Activated naive CD8-positive, alpha-beta T cell treated with anti-CD3 and anti-CD28 coated beads, Interleukin-2, amount 50 U/mL, for 24 hours (primary cell): ENCODE measurements at regions not wholly inside any gene's neighbourhood (a gene's known extent, or its start where the extent isn't known, plus 50 kb on each side); places are given as distances from the start of the nearest gene placed in this dataset.

Experiments used
- ATAC-seq: fragments of 150-1000 bp; cut with Tn5 transposase; one replicate; pipeline ENCODE4 v1.10.0; 2021
- DNase-seq: peaks from one replicate; pipeline ENCODE4 v3.0.0; 2021
- H3K27ac Mint-ChIP-seq: one replicate; pipeline ENCODE4 v1.8.0; 2021; ENCODE audit warnings: mild to moderate bottlenecking, mixed read lengths
- H3K27me3 Mint-ChIP-seq: one replicate; pipeline ENCODE4 v1.8.0; 2021; ENCODE audit warnings: mixed read lengths
- H3K36me3 Mint-ChIP-seq: one replicate; pipeline ENCODE4 v1.8.0; 2021; ENCODE audit warnings: low read depth, mixed read lengths
- H3K4me1 Mint-ChIP-seq: one replicate; pipeline ENCODE4 v1.8.0; 2021; ENCODE audit warnings: mixed read lengths
- H3K4me3 Mint-ChIP-seq: one replicate; pipeline ENCODE4 v1.8.0; 2021; ENCODE audit warnings: mild to moderate bottlenecking, moderate library complexity, mixed read lengths
- H3K9me3 Mint-ChIP-seq: one replicate; pipeline ENCODE4 v1.8.0; 2021; ENCODE audit warnings: mixed read lengths

DNA sequence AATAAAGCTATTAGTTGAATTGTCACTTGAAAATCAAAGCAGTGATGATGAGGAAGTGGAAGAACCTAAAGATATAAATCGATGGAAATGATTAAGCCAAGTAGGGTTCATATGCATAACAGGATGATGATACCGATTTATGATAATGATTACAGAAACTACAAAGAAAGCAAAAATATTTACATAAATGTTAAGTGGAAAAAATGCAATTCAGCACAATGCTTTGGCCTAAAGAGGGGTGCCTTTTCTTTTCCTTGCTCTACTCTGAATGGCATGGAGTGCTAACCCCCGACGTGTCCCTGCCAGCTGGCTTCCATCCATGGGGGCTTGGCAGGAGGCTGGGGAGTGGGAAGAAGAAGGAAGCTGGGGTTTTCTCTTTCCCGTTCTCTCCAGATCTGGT lies 240.3 kb downstream of the GATA3 start:
- Mint-ChIP-seq H3K4me1 (no peaks in the 10 kb centered on the region), H3K36me3 (no peaks in the 10 kb centered on the region), H3K9me3 (no peaks in the 10 kb centered on the region), H3K27ac (no peak overlapping the region), H3K27me3 (peaks cover 5% of the 10 kb centered on the region), H3K4me3 (no peak overlapping the region)
- DNase-seq: no peak
- ATAC-seq: no peak

DNA sequence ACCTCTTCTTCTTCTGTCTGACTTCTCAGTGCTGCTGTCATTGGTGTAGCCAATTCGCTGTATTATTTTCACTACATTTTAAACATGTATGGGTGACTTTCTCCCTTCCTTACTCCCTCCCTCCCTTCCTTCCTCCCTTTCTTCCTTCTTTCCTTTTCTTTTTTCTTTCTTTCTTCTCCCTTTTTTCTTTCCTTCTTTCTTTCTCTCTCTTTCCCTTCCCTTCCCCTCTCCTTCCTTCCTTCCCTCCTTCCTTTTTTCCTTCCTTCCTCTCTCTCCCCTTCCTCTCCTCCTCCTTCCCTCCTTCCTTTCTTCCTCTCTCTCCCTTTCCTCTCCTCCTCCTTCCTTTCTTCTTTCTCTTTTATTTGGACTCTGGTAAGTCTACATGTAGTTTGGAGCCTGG lies 240.8 kb downstream of the GATA3 start:
- H3K27me3 Mint-ChIP-seq: peaks cover 5% of the 10 kb centered on the region
- H3K9me3 Mint-ChIP-seq: no peaks in the 10 kb centered on the region

DNA sequence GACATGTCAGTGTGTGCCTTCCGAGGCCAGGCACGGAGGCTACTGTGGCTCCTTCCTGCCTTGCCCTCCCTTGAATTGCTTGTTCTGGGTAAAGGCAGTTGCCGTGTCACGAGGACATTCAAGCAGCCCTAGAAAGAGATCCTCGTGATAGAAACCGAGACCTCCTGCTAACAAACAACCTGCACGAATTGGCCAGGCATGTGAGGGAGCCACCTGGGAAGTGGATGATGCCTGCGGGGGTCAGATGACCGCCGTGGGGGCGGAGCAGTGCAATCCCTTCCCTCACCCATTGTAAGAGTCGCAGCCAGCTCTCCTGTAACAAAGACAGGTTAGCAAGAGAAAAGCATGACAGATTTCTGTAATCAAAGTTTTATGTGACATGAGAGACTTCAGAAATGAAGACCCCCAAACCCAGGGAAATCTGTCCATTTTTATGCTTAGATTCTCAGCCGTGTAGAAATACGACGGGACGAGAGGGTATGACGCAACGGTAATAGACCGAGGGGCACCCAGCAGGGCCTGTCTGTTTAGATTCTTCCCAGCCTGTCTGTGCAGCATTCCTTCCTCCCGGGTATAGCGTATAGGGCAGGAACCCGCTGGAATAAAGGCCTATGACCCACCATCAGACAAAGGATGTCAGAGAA lies 241.7 kb downstream of the GATA3 start:
- ATAC-seq (no peak), DNase-seq (no peak)
- no peak overlapping the region for H3K4me3 Mint-ChIP-seq
- H3K9me3 Mint-ChIP-seq: no peaks in the 10 kb centered on the region
- peaks cover 5% of the 10 kb centered on the region for H3K27me3 Mint-ChIP-seq
- no peak overlapping the region for H3K27ac Mint-ChIP-seq
- H3K4me1 Mint-ChIP-seq: no peaks in the 10 kb centered on the region
- H3K36me3 Mint-ChIP-seq: no peaks in the 10 kb centered on the region

More for the DNA sequence above, 240.8 kb downstream of the GATA3 start:
- Mint-ChIP-seq H3K36me3 (no peaks in the 10 kb centered on the region), H3K4me3 (no peak overlapping the region), H3K4me1 (no peaks in the 10 kb centered on the region), H3K27ac (no peak overlapping the region)
- ATAC-seq: no peak
- DNase-seq: no peak

DNA sequence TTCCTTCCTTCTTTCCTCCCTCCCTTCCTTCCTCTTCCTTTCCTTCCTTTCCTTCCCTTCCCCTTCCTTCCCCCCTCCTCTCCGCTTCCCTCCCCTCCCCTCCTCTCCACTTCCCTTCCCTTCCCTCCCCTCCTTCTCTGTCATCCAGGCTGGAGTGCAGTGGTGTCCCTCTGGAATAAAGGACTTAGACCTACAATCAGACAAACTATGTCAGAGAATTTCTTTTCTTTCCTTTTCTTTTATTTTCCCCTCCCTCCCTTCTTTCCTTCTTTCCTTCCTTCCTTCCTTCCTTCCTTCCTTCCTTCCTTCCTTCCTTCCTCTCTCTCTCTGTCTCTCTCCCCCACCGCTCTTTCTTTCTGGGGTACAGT lies 242.2 kb downstream of the GATA3 start:
- Mint-ChIP-seq H3K4me1 (no peaks in the 10 kb centered on the region), H3K36me3 (no peaks in the 10 kb centered on the region), H3K27me3 (peaks cover 5% of the 10 kb centered on the region), H3K4me3 (no peak overlapping the region), H3K9me3 (no peaks in the 10 kb centered on the region), H3K27ac (no peak overlapping the region)
- no peak for ATAC-seq
- no peak for DNase-seq

DNA sequence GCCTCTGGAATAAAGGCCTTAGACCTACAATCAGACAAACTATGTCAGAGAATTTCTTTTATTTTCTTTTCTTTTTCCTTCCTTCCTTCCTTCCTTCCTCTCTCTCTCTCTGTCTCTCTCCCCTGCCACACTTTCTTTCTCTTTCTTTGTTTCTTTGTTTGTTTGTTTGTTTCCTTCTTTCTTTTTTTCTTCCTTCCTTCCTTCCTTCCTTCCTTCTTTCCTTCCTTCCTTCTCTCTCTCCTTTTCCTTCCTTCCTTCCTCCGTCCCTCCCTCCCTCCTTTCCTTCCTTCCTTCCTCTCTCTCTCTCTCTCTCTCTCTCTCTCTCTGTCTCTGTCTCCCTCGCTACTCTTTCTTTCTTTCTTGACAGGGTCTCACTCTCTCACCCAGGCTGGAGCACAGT lies 242.6 kb downstream of the GATA3 start:
- no peaks in the 10 kb centered on the region for H3K36me3 Mint-ChIP-seq
- H3K4me1 Mint-ChIP-seq: no peaks in the 10 kb centered on the region
- DNase-seq (no peak), ATAC-seq (no peak)
- no peaks in the 10 kb centered on the region for H3K9me3 Mint-ChIP-seq
- no peak overlapping the region for H3K27ac Mint-ChIP-seq
- no peak overlapping the region for H3K4me3 Mint-ChIP-seq
- peaks cover 5% of the 10 kb centered on the region for H3K27me3 Mint-ChIP-seq

DNA sequence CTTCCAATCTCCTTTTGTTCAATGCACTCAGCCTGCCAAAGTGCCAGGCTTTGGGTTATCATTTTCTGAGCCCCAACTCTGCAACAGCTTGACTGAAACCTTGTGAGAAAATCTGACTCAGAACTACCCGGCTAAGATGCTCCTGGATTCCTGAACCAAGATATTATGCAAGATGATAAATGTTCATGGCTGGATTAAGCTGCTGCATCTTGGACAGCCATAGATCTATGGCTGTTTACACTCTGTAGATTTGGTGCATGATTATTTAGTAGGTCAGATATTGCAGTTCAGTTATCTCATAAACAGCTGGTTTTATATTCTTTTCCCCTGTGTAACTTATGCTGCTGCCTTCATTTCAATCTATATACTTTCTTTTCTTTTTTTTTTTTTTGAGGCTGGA lies 243.5 kb downstream of the GATA3 start:
- H3K4me1 Mint-ChIP-seq: peaks cover 2% of the 10 kb centered on the region
- no peaks in the 10 kb centered on the region for H3K9me3 Mint-ChIP-seq
- DNase-seq (no peak), ATAC-seq (no peak)
- H3K36me3 Mint-ChIP-seq: no peaks in the 10 kb centered on the region
- H3K27ac Mint-ChIP-seq: no peak overlapping the region
- no peak overlapping the region for H3K4me3 Mint-ChIP-seq
- H3K27me3 Mint-ChIP-seq: peaks cover 5% of the 10 kb centered on the region

DNA sequence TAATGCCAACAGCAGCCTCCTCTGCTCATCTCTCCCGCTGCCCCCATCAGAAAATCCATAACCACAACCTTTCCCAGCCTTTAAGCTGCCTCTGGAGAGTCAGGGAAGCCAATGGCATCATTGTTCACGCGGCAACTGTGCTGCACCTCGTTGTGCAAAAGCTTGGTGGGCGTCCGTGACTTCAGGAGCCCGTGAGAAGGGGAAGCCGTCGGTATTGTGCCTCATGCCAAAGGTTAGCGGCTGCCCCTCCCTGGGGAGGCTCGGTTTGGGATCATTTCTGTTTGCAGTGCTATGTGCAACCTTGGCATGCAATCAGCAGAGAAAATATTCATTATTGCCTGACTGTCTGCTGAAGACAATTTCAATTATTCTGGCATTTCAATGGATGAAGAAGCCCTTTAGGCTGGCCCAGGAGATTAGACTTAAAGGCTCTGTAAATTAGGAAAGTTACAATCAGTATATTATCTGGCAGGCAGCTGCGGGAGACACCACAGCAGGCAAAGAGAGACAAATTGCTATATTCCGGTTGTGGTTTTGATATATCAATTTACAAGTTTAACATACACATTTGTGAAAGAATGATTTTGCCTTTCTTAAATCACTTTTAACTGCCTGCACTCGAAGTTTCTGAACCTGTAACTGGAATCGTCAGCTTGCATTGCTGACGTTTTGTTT lies 244.5 kb downstream of the GATA3 start:
- Mint-ChIP-seq H3K27ac (no peak overlapping the region), H3K4me1 (peaks cover 4% of the 10 kb centered on the region), H3K4me3 (no peak overlapping the region), H3K9me3 (no peaks in the 10 kb centered on the region), H3K27me3 (peaks cover 5% of the 10 kb centered on the region), H3K36me3 (no peaks in the 10 kb centered on the region)
- ATAC-seq: no peak
- no peak for DNase-seq

DNA sequence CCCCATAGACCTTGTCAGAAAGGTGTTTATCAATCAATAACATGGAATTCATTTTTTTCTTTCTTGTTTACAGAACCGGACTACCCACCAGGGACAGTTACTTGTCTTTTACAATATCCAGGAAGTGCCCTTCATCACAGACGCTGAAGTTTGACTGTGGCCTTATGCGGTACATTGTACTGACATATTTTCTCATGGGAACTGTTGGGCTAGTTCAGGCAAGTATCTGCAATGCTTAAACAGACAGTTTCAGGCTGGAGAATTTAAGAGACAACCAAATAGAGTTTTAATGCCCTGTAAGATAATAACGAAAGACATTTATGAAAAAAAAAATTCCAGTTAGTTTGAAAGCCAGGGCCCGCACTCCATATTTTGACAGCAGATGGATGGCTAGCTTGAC lies 246.4 kb downstream of the GATA3 start:
- Mint-ChIP-seq H3K4me3 (no peak overlapping the region), H3K4me1 (peaks cover 4% of the 10 kb centered on the region), H3K9me3 (no peaks in the 10 kb centered on the region), H3K27ac (no peak overlapping the region), H3K27me3 (peaks cover 7% of the 10 kb centered on the region), H3K36me3 (no peaks in the 10 kb centered on the region)
- ATAC-seq: no peak
- no peak for DNase-seq

DNA sequence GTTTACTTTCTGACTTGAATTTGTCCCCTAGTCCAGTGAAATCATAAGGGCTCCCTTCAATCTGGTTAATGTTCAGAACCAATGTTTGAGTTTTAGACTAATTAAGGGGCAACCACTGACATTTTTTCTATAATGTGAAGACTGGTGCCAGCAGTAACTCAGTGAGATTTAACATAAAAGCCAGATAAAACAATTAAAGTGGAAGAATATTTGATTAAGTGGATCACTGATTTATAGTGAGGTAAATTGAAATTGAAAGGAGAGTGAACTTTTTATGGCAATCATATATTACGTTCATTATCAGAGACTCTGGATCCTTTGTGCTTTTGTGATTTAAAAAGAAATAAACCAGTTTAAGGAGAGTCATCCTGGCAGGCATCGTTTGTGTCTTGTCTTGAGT lies 246.8 kb downstream of the GATA3 start:
- Mint-ChIP-seq H3K27me3 (peaks cover 9% of the 10 kb centered on the region), H3K4me1 (peaks cover 4% of the 10 kb centered on the region), H3K27ac (no peak overlapping the region), H3K4me3 (no peak overlapping the region), H3K36me3 (no peaks in the 10 kb centered on the region), H3K9me3 (no peaks in the 10 kb centered on the region)
- no peak for DNase-seq
- no peak for ATAC-seq

DNA sequence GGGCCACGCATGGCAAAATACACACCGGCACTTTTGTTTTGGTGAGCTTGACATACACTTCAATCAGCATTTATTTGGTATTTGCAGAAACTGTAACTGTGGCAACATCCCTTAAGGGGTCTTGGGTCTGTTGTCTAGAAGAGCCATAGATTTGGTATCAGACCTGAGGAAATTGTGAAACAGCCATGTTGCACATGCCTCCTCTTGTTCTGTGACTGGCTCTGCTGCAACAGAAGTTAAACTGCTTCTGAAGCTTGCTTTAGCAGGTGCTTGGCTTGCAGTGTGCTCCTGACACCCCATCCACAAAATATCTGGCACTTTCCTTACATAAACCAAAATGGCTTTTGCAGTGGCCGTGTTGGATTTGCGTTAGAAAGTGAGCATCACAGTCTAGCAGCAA lies 247.3 kb downstream of the GATA3 start:
- peaks cover 9% of the 10 kb centered on the region for H3K27me3 Mint-ChIP-seq
- H3K36me3 Mint-ChIP-seq: no peaks in the 10 kb centered on the region
- peaks cover 5% of the 10 kb centered on the region for H3K4me1 Mint-ChIP-seq
- H3K4me3 Mint-ChIP-seq: no peak overlapping the region
- no peak for DNase-seq
- no peak overlapping the region for H3K27ac Mint-ChIP-seq
- H3K9me3 Mint-ChIP-seq: no peaks in the 10 kb centered on the region
- no peak for ATAC-seq

DNA sequence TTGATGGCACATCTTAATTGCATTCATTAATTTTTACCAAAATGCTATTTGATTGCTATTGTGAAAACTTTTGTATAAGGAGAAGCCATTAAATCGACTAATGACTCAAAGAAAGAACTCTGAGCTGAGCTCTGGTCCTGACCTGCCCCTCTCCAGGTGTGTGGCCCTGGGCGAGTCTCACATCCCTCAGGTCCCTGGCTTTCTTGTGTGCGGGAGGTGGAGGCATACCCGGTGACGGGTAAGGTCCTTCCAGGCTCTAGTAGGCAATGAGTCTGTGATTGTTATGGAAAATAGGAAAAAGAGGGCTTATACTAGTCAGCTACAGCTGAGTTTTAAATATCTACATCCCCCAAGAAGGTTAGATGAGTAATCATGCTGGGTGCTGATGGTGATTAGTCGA lies 248.1 kb downstream of the GATA3 start:
- no peaks in the 10 kb centered on the region for H3K9me3 Mint-ChIP-seq
- ATAC-seq (no peak), DNase-seq (no peak)
- no peak overlapping the region for H3K4me3 Mint-ChIP-seq
- no peak overlapping the region for H3K27ac Mint-ChIP-seq
- peaks cover 6% of the 10 kb centered on the region for H3K27me3 Mint-ChIP-seq
- peaks cover 12% of the 10 kb centered on the region for H3K4me1 Mint-ChIP-seq
- no peaks in the 10 kb centered on the region for H3K36me3 Mint-ChIP-seq

DNA sequence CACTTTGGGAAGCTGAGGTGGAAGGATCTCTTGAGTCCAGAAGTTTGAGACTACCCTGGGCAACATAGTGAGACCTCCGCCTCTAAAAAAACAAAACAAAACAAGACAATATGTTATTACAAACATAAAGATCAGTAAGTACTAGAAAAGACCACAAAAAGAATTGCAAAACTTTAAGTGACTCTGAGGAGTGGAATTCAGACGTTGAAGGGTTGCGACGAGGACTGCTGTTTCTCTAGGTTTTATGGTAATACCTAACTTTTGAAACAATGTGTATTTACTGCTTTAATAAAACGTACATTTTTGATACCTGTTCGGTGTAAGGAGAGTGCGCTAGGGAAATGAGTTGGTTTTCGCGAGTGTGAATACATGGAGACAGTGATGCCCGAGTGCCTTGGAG lies 250.4 kb downstream of the GATA3 start:
- DNase-seq (no peak), ATAC-seq (no peak)
- Mint-ChIP-seq H3K36me3 (no peaks in the 10 kb centered on the region), H3K4me1 (peaks cover 12% of the 10 kb centered on the region), H3K4me3 (no peak overlapping the region), H3K9me3 (no peaks in the 10 kb centered on the region), H3K27ac (no peak overlapping the region), H3K27me3 (peaks cover 3% of the 10 kb centered on the region)

DNA sequence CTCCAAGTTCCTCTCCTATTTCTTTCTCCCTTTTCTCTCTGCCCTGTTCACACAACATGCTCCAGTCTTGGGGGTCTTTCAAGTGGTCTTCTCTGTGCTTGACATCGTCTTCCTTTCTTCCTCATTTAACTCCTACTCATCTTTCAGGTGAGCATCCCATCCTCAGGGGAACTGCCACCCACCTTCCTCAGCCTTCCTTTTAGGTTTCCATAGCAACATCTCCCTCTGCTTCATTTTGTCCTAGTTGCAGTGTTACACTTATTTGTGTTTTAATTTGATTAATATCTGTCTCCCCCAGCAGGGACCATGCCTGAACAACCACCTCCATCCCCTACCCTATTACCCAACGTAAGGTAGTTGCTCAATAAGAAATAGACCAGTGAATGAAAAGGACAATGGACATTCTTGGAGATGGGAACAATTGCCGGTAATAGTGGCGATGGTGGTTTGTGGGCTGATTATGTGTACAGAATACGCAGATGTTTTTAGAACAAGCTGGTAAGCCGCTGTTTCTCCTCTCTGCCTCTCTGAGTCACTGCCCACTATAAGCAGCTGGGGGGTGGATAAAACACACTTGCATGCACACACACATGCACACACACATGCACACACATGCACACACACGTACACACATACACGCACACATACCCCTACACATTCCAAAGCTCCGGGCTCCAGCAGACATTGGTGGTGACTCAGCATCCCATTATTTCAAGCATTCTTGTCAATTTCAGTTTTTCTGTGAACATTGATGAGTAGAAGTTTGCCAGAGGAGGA lies 251.6 kb downstream of the GATA3 start:
- Mint-ChIP-seq H3K36me3 (no peaks in the 10 kb centered on the region), H3K4me1 (peaks cover 17% of the 10 kb centered on the region), H3K9me3 (no peaks in the 10 kb centered on the region), H3K27me3 (peaks cover 3% of the 10 kb centered on the region), H3K27ac (no peak overlapping the region), H3K4me3 (no peak overlapping the region)
- no peak for DNase-seq
- no peak for ATAC-seq

DNA sequence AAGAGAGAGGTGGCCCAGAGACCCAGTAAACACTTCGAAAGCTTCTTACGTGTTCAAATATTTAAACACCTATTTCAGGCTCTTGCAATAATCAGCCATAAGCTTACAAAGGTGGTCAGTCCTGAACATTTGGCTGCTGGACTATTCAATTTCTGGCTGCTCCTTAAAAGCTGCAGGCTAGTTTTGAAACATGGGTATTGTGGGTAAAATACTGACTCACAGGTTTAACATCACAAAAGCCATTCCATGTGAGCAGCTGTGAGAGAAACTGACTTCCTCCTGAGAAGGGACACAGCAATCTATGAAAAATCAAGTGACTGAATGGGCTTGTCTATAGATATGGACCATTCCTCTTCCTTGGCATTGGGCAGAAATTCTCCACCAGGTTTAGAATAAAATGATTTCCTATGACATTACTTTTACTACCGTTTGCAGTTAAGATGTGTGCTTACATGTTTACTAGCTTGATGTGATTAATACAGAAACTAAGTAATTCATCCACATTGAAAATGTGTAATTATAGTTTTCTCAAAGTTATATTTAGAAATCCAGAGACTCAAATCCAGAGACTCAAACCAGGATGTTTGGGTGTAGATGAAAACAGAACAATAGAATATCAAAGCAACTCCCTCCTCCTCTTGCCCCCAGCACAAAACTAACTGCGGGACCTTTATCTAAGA lies 252.3 kb downstream of the GATA3 start:
- no peak overlapping the region for H3K4me3 Mint-ChIP-seq
- peaks cover 3% of the 10 kb centered on the region for H3K27me3 Mint-ChIP-seq
- no peak overlapping the region for H3K27ac Mint-ChIP-seq

DNA sequence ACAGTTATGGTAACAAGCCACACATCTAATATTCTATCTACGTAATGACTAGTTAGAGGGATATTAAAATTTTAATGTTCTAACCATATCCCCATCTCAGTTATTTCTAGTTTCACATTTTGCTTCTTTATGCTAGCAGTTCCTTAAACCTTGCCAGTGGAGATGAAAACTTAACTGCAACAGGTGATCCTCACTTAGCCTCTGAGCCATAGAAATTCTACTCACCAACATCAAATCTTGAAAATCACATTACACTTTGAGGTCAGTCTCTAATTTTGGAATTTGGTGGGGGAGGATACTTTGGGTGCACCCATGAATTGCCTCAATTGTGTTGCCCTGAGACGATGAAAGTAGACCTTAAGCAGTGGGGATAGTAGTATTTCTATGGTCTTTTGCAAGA lies 256.4 kb downstream of the GATA3 start:
- Mint-ChIP-seq H3K9me3 (peaks cover 5% of the 10 kb centered on the region), H3K4me3 (no peak overlapping the region), H3K27ac (no peak overlapping the region), H3K36me3 (no peaks in the 10 kb centered on the region), H3K4me1 (peaks cover 53% of the 10 kb centered on the region), H3K27me3 (peaks cover 2% of the 10 kb centered on the region)
- DNase-seq: no peak
- ATAC-seq: no peak

More for the DNA sequence above, 252.3 kb downstream of the GATA3 start:
- no peak for DNase-seq
- ATAC-seq: no peak
- Mint-ChIP-seq H3K9me3 (no peaks in the 10 kb centered on the region), H3K4me1 (peaks cover 24% of the 10 kb centered on the region), H3K36me3 (no peaks in the 10 kb centered on the region)
